Rectal smooth muscle tissue (tissue), 1 donor: ENCODE measurements at regions not wholly inside any gene's neighbourhood (a gene's known extent, or its start where the extent isn't known, plus 50 kb on each side); places are given as distances from the start of the nearest gene placed in this dataset.
A peak's percentile ranks its signal among the peaks of the same experiment; 100 is the strongest.
"Not testable (repeated sequence)": the region's sequence is repeated elsewhere in the genome, so short reads cannot be mapped to it uniquely, and the experiment has no call there.

ENCODE experiments used
- H3K27ac ChIP-seq: one replicate; pipeline ENCODE4 v1.7.0; 2013; ENCODE audit warnings: low read depth, low read length, inconsistent platforms
- H3K27me3 ChIP-seq: one replicate; pipeline ENCODE4 v1.7.0; 2013; ENCODE audit warnings: low read length; ENCODE audit not compliant: control insufficient read depth, insufficient read depth
- H3K36me3 ChIP-seq: one replicate; pipeline ENCODE4 v1.7.0; 2013; ENCODE audit warnings: low read length; ENCODE audit not compliant: control insufficient read depth, insufficient read depth
- H3K4me1 ChIP-seq: one replicate; pipeline ENCODE4 v1.7.0; 2013; ENCODE audit warnings: low read length; ENCODE audit not compliant: control insufficient read depth, insufficient read depth
- H3K4me3 ChIP-seq: one replicate; pipeline ENCODE4 v1.7.0; 2013; ENCODE audit warnings: low read length
- H3K9ac ChIP-seq: one replicate; pipeline ENCODE4 v1.7.0; 2013; ENCODE audit warnings: low read length

DNA sequence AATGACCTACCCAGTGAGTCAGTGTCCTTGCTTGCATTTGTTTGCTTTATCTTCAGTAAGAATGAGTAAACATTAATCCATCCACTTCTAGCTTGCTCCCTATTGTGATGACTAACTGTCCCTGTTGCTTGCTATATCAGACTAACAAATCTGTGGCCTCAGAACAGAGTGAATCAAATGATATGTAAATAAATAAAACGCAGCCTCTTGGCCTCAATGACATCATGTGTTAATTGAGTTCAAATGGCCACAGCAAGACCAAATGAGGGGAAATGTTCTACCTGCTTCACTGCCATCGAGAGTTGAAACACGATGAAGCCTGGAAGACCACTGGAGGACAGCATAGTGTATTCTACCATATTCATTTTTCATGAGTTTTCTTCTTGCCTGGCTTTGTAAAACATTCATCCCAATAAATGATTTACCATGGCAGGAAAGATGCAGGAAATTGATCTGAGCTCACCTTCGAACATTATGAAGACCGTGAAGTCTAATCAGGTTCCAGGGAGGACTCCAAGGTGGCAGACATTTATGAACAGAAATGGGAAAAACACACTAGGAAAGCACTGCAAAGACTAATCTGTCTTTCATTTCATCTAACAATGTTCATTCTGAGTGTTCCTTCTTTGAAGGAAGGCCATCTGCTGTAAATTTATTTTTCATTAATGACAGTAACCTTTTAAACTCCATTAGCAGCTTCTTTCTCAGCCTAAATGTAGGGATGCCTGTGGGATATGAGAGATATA is 1144.5 kb downstream of the TUSC7 start:
- Histone ChIP-seq H3K36me3 (no peaks in the 10 kb centered on the region), H3K27ac (no peak overlapping the region), H3K4me3 (no peak overlapping the region), H3K4me1 (no peaks in the 10 kb centered on the region), H3K9ac (no peak overlapping the region), H3K27me3 (no peaks in the 10 kb centered on the region)

- Histone ChIP-seq H3K36me3 (no peaks in the 10 kb centered on the region), H3K9ac (no peak overlapping the region), H3K27me3 (no peaks in the 10 kb centered on the region), H3K27ac (no peak overlapping the region), H3K4me1 (no peaks in the 10 kb centered on the region), H3K4me3 (no peak overlapping the region)
Measured at GRCh38 chr3:117856354-117856753, 1146.8 kb downstream of the TUSC7 start.

DNA sequence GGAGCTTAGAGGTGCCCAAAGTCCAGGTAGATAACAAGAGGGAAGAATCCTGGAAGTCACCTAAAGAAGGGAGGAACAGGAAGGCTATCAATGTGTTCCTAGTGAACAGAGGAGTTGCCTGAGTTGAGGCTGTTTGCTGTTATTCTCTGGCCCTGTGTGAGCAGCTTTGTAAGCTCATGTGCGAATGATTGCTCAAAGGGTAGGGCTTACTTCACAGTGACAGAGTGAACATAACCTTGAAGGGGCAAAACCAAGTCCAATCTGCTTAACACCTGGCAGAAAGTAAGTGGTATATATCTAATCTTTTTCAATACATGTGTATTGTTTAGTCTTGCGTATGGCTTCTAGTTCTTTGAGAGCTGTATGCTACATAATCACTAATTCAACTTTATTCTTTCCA is 1153.6 kb downstream of the TUSC7 start:
- H3K4me3 ChIP-seq = no peak overlapping the region
- no peak overlapping the region for H3K9ac ChIP-seq
- H3K27me3 ChIP-seq = no peaks in the 10 kb centered on the region
- no peak overlapping the region for H3K27ac ChIP-seq
- no peaks in the 10 kb centered on the region for H3K36me3 ChIP-seq
- H3K4me1 ChIP-seq = no peaks in the 10 kb centered on the region

DNA sequence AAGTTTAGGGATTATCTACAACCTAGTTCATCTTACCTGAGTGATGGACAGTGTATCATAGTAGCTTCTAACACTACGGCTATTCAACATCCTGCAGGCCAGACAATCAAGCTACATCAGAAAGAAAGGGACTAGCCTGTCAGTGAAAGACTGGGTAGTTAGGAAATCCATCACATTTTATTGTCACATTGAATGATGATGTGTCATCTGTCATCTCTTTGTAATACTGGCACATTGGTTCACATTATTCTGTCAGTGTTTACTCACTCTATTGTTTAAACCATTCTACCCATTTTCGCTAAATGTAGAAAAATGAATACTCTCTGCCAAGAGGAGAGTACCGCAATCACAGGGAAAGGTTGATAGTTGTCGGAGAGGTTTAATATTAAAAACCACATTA is 1155.8 kb downstream of the TUSC7 start:
- Histone ChIP-seq H3K4me3 (no peak overlapping the region), H3K36me3 (no peaks in the 10 kb centered on the region), H3K27me3 (no peaks in the 10 kb centered on the region), H3K27ac (no peak overlapping the region), H3K4me1 (no peaks in the 10 kb centered on the region), H3K9ac (no peak overlapping the region)

- Histone ChIP-seq H3K4me3 (no peak overlapping the region), H3K27me3 (no peaks in the 10 kb centered on the region), H3K4me1 (no peaks in the 10 kb centered on the region), H3K36me3 (no peaks in the 10 kb centered on the region), H3K9ac (no peak overlapping the region), H3K27ac (no peak overlapping the region)
Measured at GRCh38 chr3:117868766-117869165, 1159.2 kb downstream of the TUSC7 start.

DNA sequence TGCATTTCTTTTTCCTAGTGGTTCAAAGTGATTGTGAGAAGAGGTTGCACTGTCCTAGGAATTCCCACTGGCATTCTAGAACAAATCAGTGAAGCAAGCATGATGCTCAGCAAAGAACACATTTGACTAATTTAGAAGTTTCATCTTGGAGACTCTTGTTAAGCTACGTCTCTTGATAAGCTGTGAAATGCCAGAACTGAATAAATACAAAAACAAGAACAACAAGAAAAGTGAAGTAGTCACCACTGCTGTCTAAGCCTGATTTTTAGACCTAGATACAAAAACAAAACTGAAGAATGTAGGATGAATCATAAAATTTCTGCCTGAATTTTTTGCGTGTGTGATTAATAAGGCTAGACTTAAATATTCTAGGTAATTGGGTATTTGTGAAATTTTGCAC is 1162.4 kb downstream of the TUSC7 start:
- Histone ChIP-seq H3K4me3 (no peak overlapping the region), H3K4me1 (no peaks in the 10 kb centered on the region), H3K27me3 (no peaks in the 10 kb centered on the region), H3K9ac (no peak overlapping the region), H3K27ac (no peak overlapping the region), H3K36me3 (no peaks in the 10 kb centered on the region)

- H3K27ac ChIP-seq = peak overlapping the region; percentile 42
Measured at GRCh38 chr3:117872594-117873248, 1161.9 kb downstream of the IGSF11 start.

DNA sequence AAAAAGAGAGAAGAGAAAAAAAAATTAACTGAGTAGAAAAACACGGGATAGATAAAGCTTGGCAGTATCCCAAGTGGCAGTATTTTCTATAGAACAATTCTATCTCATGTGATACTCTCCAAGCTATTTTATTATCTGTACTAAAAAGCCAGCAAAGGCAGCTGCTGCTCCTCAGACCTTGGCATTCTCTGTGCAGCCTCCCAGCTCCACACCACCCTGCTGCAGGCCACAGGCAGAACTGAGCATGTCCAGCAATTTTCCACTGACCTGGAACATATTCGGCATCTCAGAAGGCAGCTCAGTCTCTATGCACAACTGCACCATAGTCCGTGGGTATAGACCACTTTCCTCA is 1161.4 kb downstream of the IGSF11 start:
- Histone ChIP-seq H3K36me3 (no peaks in the 10 kb centered on the region), H3K9ac (no peak overlapping the region)

More at GRCh38 chr3:117872594-117873248, 1161.9 kb downstream of the IGSF11 start:
- H3K36me3 ChIP-seq, H3K4me3 ChIP-seq, H3K4me1 ChIP-seq, H3K27me3 ChIP-seq, H3K9ac ChIP-seq: not testable (repeated sequence)

DNA sequence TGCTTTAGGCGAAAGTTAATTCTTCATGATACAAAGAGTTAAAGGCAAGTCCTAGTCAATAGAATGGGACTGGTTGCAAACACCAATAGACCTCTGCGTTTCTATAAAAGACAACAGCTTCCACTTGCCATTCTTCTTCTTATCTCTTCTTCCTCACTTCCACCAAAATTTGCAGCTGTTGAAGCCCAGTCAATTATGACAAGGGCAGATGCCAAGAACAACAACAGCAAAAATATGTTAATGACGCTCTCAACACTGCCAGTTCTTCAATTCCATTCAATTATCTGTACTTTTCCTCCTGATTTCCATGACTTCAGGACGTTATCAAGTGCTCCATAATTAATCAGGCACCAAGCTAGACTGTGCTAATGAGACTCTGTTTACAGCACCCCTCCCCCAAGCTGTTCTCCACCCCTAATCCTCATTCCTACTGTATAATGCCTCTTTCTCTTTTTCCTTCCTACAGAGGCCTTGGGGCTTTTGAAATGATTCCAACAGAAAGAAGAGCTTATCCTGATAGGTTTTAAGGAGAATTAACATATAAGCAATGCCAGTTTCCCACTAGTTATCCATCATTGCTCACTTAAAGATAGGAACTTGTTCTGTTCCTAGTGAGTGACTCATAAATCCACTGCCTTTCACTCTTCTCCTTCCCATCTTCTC is 1160.5 kb downstream of the IGSF11 start:
- Histone ChIP-seq H3K4me3 (no peak overlapping the region), H3K27me3 (no peaks in the 10 kb centered on the region), H3K27ac (no peak overlapping the region), H3K9ac (no peak overlapping the region), H3K4me1 (no peaks in the 10 kb centered on the region), H3K36me3 (no peaks in the 10 kb centered on the region)

More for the DNA sequence above, 1161.4 kb downstream of the IGSF11 start:
- no peaks in the 10 kb centered on the region for H3K4me1 ChIP-seq
- no peaks in the 10 kb centered on the region for H3K27me3 ChIP-seq
- H3K27ac ChIP-seq = peak overlapping the region; percentile 42
- H3K4me3 ChIP-seq = no peak overlapping the region

GRCh38 chr3:117874904-117875874 is 1159.5 kb downstream of the IGSF11 start:
- no peak overlapping the region for H3K27ac ChIP-seq
- no peaks in the 10 kb centered on the region for H3K36me3 ChIP-seq
- no peak overlapping the region for H3K9ac ChIP-seq
- no peaks in the 10 kb centered on the region for H3K27me3 ChIP-seq
- H3K4me1 ChIP-seq = no peaks in the 10 kb centered on the region
- no peak overlapping the region for H3K4me3 ChIP-seq

DNA sequence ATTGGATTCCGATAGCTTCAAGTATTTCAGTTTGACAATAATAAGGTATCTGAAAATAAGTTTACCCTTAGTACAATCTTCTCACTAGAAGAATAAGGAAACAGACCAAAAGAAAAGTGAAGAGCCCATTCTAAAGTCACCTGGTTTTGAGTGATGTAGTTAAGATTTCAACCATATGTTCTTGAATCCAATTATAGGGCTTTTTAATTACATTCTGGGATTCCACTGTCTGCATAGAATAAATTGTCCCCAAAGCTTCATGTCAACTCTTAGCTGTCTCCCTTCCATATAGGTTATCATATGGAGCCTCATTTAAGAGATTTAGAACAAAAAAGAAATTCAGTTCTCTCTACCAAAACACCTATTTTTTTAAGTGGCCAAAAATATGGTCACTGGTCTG is 1158.8 kb downstream of the IGSF11 start:
- H3K4me1 ChIP-seq = no peaks in the 10 kb centered on the region
- H3K27me3 ChIP-seq = no peaks in the 10 kb centered on the region
- no peaks in the 10 kb centered on the region for H3K36me3 ChIP-seq
- H3K4me3 ChIP-seq = no peak overlapping the region
- no peak overlapping the region for H3K9ac ChIP-seq
- H3K27ac ChIP-seq = no peak overlapping the region

DNA sequence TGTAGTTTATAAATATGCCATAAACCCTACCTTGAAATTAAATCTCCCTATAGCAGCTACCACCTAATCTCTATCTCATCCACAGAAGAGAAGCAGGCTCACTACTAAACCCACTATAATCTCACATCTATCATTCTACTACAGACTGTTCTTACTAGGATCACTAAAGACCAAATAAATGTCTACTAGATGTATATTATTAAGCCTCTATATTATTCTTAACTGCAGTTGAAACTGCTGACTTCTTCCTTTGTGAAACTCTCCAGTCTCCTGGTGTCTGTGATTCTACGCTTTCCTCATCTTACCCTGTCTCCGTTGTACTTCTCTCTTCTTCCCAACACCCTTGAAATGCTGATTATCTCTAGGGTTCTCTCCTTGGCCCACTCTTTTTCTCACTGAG is 1154.0 kb downstream of the IGSF11 start:
- H3K27ac ChIP-seq = no peak overlapping the region
- H3K9ac ChIP-seq = no peak overlapping the region
- H3K4me3 ChIP-seq = no peak overlapping the region
- no peaks in the 10 kb centered on the region for H3K4me1 ChIP-seq
- no peaks in the 10 kb centered on the region for H3K27me3 ChIP-seq
- no peaks in the 10 kb centered on the region for H3K36me3 ChIP-seq
